ENCODE measurements at regions not wholly inside any gene's neighbourhood (a gene's known extent, or its start where the extent isn't known, plus 50 kb on each side); places are given as distances from the start of the nearest gene placed in this dataset.

GRCh38 chr9:75826314-75826713, 64.2 kb upstream of the PCSK5 start:
- H3K79me2 ChIP-seq = no peaks in the 10 kb centered on the region
- no peak overlapping the region for H3K4me3 ChIP-seq
- no peak overlapping the region for H2AFZ ChIP-seq
- no peaks in the 10 kb centered on the region for H3K9me2 ChIP-seq (replicated peaks; ENCODE audit: insufficient read depth)
- TF ChIP-seq EZH2 (IDR thresholded peaks at IDR 0.05; ENCODE audit: borderline replicate concordance) (no peak), EZH2phosphoT487 (IDR thresholded peaks at IDR 0.05; ENCODE audit: low read depth, severe bottlenecking, unreplicated experiment) (no peak), CTCF (IDR thresholded peaks at IDR 0.05; ENCODE audit: poor library complexity) (no peak)
- no peaks in the 10 kb centered on the region for H3K4me1 ChIP-seq (ENCODE audit: insufficient read depth)
- H3K36me3 ChIP-seq (replicated peaks; ENCODE audit: insufficient read depth, low read depth) = no peaks in the 10 kb centered on the region
- no peak for DNase-seq (ENCODE audit: low spot score)
- no peak overlapping the region for H3K4me2 ChIP-seq
- H3K27ac ChIP-seq = no peak overlapping the region
- no peaks in the 10 kb centered on the region for H3K9me3 ChIP-seq (ENCODE audit: low read depth)
- 83% methylated on average over 2 of the region's 2 CpGs for WGBS (ENCODE audit: low lambda C conversion rate, missing lambda C conversion rate)
- H3K27me3 ChIP-seq = no peaks in the 10 kb centered on the region
- no peaks in the 10 kb centered on the region for H4K20me1 ChIP-seq (ENCODE audit: insufficient read depth, poor library complexity, severe bottlenecking)

GRCh38 chr9:75830303-75830702, 60.2 kb upstream of the PCSK5 start:
- Histone ChIP-seq H3K4me3 (no peak overlapping the region), H3K27ac (no peak overlapping the region), H3K27me3 (no peaks in the 10 kb centered on the region), H3K36me3 (replicated peaks; ENCODE audit: insufficient read depth, low read depth) (no peaks in the 10 kb centered on the region), H3K4me1 (ENCODE audit: insufficient read depth) (no peaks in the 10 kb centered on the region), H3K4me2 (no peak overlapping the region), H2AFZ (no peak overlapping the region), H4K20me1 (ENCODE audit: insufficient read depth, poor library complexity, severe bottlenecking) (no peaks in the 10 kb centered on the region), H3K79me2 (no peaks in the 10 kb centered on the region), H3K9me2 (replicated peaks; ENCODE audit: insufficient read depth) (no peaks in the 10 kb centered on the region), H3K9me3 (ENCODE audit: low read depth) (no peaks in the 10 kb centered on the region)
- no peak for DNase-seq (ENCODE audit: low spot score)
- TF ChIP-seq EZH2phosphoT487 (IDR thresholded peaks at IDR 0.05; ENCODE audit: low read depth, severe bottlenecking, unreplicated experiment) = no peak
- TF ChIP-seq CTCF (IDR thresholded peaks at IDR 0.05; ENCODE audit: poor library complexity) = no peak
- no peak for TF ChIP-seq EZH2 (IDR thresholded peaks at IDR 0.05; ENCODE audit: borderline replicate concordance)

- no peaks in the 10 kb centered on the region for H3K9me2 ChIP-seq (replicated peaks; ENCODE audit: insufficient read depth)
- H3K36me3 ChIP-seq (replicated peaks; ENCODE audit: insufficient read depth, low read depth) = no peaks in the 10 kb centered on the region
- no peak for TF ChIP-seq CTCF (IDR thresholded peaks at IDR 0.05; ENCODE audit: poor library complexity)
- no peak for TF ChIP-seq EZH2 (IDR thresholded peaks at IDR 0.05; ENCODE audit: borderline replicate concordance)
- TF ChIP-seq EZH2phosphoT487 (IDR thresholded peaks at IDR 0.05; ENCODE audit: low read depth, severe bottlenecking, unreplicated experiment) = no peak
- H3K4me2 ChIP-seq = no peak overlapping the region
- no peak overlapping the region for H3K4me3 ChIP-seq
- no peaks in the 10 kb centered on the region for H3K27me3 ChIP-seq
- H4K20me1 ChIP-seq (ENCODE audit: insufficient read depth, poor library complexity, severe bottlenecking) = no peaks in the 10 kb centered on the region
- H3K27ac ChIP-seq = no peak overlapping the region
- no peaks in the 10 kb centered on the region for H3K79me2 ChIP-seq
- H3K4me1 ChIP-seq (ENCODE audit: insufficient read depth) = no peaks in the 10 kb centered on the region
- H3K9me3 ChIP-seq (ENCODE audit: low read depth) = no peaks in the 10 kb centered on the region
- H2AFZ ChIP-seq = no peak overlapping the region
- DNase-seq (ENCODE audit: low spot score) = no peak
Observed at GRCh38 chr9:75833778-75834177, 56.7 kb upstream of the PCSK5 start.

GRCh38 chr9:75834878-75835277, 55.6 kb upstream of the PCSK5 start:
- Histone ChIP-seq H3K4me1 (ENCODE audit: insufficient read depth) (no peaks in the 10 kb centered on the region), H3K9me2 (replicated peaks; ENCODE audit: insufficient read depth) (no peaks in the 10 kb centered on the region), H4K20me1 (ENCODE audit: insufficient read depth, poor library complexity, severe bottlenecking) (no peaks in the 10 kb centered on the region), H3K27ac (no peak overlapping the region), H3K4me3 (no peak overlapping the region), H2AFZ (no peak overlapping the region), H3K79me2 (no peaks in the 10 kb centered on the region), H3K9me3 (ENCODE audit: low read depth) (no peaks in the 10 kb centered on the region), H3K36me3 (replicated peaks; ENCODE audit: insufficient read depth, low read depth) (no peaks in the 10 kb centered on the region), H3K4me2 (no peak overlapping the region), H3K27me3 (no peaks in the 10 kb centered on the region)
- TF ChIP-seq EZH2 (IDR thresholded peaks at IDR 0.05; ENCODE audit: borderline replicate concordance) = no peak
- no peak for TF ChIP-seq CTCF (IDR thresholded peaks at IDR 0.05; ENCODE audit: poor library complexity)
- no peak for DNase-seq (ENCODE audit: low spot score)
- 74% methylated on average over 2 of the region's 2 CpGs for WGBS (ENCODE audit: low lambda C conversion rate, missing lambda C conversion rate)

Measured in hepatocyte (in vitro differentiated cells).